ENCODE measurements at regions not wholly inside any gene's neighbourhood (a gene's known extent, or its start where the extent isn't known, plus 50 kb on each side); places are given as distances from the start of the nearest gene placed in this dataset.

DNA sequence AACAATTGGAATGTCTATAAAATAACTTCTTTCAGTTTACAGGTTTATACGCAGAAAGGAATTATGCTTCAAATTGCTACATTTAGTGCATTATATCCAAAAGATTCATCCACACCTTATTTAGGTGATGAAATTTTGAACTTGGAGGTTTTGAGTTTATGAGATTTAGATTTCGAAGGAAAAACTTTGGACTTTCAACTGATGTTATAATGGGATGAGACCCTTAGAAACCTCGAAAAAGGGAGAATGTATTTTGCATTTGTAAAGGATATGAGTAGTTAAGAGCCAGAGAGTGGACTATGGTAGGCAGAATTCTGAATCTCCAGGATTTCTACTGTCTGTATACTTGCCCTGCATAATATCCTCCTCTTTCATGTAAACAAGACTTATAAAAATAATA lies 851.6 kb upstream of the MGAT4C start:
- DNase-seq (ENCODE audit: low read depth, low spot score), result no peak
- H3K4me3 ChIP-seq (ENCODE audit: low read length), result no peak overlapping the region

DNA sequence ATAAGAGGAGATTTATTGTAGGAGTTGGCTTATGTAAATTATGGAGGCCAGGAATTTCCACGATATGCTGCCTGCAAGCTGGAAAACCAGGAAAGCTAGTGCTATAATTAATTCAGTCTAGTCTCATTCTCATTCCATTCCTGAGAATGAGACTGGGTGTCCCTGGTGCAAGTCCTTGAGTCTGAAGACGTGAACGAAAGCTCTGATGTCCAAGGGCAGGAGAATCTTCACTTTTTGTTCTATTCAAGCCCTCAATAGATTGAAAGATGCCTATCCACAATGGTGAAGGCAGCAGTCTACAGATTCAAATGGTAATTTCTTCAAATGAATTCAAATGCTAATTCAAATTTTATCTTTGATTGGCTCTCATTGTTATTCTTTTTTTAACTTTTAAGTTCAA lies 851.1 kb upstream of the MGAT4C start:
- DNase-seq (ENCODE audit: low read depth, low spot score), result no peak
- H3K4me3 ChIP-seq (ENCODE audit: low read length), result no peak overlapping the region

DNA sequence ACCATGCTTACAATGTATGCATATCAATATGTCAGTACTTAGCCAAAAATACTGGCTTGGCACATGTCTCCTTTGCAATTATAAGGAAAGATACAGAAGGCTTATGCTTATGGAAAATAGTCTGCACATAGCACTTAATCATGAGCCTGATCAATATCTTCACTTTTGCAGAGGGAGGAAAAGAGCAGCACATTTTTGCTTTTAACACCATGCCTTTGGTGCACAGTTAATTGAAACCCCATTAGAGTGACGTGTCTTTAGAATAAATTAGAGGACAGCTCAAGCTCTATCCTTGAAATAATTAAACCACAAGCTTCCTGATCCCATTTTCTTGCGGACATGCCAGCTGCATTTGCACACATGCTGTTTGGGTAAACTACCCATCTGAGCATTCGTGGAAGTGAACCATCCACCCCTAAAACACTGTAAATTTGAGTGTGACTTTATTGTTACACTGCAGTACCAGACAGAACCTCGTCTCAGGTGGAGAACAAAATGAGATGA lies 839.9 kb upstream of the MGAT4C start:
- DNase-seq (ENCODE audit: low read depth, low spot score), result no peak
- H3K4me3 ChIP-seq (ENCODE audit: low read length), result no peak overlapping the region

DNA sequence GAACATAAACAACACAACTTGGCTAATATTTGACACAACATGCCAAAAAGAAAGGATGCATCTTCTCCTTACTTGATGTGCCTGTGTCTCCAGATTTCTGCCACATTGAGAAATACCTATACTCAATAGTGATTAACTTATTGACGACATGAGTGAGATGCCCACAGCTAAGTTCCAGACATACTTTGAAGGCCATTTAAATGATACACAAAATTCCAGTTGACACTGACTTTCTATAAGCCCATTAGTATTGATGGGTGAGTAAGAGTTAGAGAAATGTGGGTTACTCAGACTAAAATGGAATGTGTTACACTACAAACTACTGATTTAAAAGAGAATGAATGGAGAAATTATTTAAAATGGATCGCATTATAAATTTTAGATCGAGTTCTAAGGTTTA lies 838.2 kb upstream of the MGAT4C start:
- no peak overlapping the region for H3K4me3 ChIP-seq (ENCODE audit: low read length)
- no peak for DNase-seq (ENCODE audit: low read depth, low spot score)

DNA sequence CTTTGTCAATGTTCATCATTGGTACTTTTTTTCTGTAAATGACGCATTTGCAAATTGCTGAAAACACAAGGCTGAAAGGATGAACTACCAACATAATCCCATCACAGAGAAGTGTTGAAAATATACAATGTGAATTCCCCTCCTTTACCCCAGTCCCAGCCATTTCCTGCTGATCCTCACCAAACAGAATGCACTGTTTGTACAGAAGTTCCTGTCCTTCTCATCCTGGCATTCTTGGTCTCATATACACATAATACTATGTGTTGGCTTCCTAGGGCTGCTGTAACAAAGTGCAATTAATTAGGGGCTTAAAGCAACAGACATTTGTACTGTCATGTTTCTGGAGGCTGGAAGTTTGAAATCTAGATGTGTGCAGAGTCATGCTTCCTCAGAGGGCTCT lies 836.2 kb upstream of the MGAT4C start:
- DNase-seq (ENCODE audit: low read depth, low spot score), result no peak

DNA sequence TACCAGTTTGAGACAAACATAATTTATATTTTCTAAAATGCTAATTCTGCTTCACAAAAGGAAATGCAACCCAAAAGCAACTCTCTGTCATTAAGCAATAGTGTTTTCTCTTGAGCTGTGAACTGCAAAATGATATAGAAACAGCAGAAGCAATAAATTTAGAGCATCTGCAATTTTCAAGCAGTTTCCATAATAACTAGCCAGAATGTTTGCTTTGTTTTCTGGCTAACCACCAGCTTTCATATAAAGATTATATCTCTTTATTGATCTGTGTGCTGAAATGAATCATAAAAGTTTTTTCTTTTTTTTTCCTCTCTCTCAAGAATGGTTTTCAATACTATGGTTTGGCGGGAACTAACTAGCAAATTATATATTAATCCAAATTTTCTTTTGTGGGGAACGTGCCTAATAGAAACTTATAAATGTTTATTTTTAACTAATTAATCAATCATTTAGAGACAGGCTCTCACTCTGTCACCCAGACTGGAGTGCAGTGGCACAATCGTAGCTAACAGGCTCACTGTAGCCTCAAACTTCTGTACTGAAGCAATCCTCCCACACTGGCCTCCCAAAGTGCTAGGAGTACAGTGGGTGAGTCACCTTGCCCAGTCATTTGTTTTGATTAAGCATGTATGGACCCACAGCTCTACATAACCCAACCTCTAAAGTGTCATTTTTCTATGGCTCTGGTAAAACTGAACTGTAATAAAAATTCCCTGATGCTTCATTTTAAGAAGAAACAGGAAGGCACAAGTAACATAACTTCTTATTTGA lies 830.1 kb upstream of the MGAT4C start:
- H3K4me3 ChIP-seq (ENCODE audit: low read length), result no peak overlapping the region
- DNase-seq (ENCODE audit: low read depth, low spot score), result no peak

More for the DNA sequence above, 836.2 kb upstream of the MGAT4C start:
- H3K4me3 ChIP-seq (ENCODE audit: low read length), result no peak overlapping the region

DNA sequence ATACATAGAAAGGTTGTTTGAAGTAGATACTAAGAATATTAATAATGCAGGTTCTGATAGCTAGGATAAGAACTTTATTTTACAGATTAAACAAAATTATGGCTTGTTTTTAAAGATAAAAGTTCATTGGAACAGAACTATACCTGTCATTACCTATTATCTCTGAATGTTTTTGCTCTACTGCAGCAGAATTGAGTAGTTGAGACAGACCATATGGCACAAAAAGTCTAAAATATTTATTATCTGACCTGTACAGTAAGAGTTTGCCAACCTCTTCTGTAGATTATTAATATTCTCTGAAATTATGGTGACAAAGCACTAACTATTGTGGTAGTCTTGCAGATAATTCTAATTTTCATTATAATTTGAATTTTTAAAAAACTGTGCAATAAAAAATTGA lies 829.1 kb upstream of the MGAT4C start:
- no peak overlapping the region for H3K4me3 ChIP-seq (ENCODE audit: low read length)
- no peak for DNase-seq (ENCODE audit: low read depth, low spot score)

DNA sequence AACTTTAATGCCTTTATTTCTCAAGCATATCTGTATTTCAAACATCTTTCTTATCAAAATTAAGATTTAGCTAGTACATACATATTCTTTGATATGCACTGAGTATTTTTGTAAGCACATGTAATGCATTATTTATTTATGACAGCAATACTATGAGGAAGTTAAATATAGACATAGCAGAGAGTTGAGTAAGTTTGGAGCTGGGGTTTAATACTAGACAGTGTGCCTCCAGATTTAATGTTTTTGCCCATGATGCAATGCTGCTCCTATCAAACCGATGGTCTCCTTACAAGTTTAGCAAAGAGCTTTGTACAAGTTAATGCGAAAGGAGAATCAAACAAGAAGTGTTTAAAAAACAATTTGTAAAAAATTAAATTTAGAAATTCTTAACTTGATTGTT lies 826.6 kb upstream of the MGAT4C start:
- no peak overlapping the region for H3K4me3 ChIP-seq (ENCODE audit: low read length)
- DNase-seq (ENCODE audit: low read depth, low spot score), result no peak

DNA sequence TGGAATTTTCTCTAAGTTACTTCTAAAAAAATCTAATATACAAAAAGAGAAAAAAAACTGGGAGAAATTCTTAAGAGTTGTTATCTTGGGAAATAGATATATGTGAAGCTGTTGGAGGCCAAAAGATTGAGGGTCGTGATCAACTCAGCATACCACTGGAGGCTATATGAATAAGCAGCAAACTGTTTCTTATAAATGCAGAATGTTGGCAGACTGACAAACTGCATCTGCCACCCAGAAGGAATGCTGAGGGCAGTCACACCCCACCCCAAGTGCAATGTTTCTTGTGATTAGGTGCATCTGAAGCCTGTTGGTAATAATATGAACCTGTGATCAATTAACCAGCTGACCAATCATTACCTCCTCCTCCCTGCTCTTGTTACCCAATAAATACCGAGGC lies 818.6 kb upstream of the MGAT4C start:
- no peak for DNase-seq (ENCODE audit: low read depth, low spot score)
- H3K4me3 ChIP-seq (ENCODE audit: low read length), result no peak overlapping the region

DNA sequence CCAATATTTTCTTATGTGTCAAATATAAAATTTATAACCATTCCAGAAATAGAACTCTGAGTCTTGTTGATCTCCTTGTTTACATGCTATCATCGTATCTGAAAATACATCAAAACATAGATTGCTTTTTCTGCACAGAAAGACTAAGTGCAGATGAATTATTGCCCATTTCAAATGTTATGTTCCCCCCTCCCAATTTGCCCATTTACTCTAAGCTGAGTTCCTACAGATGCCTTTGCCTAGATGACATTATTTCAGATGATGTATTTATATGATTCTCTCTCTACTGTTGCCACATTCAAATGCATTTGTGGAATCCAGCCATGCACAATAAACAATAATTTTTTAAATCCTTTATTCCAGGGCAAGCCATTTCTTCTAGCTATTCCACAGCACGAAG lies 810.1 kb upstream of the MGAT4C start:
- H3K4me3 ChIP-seq (ENCODE audit: low read length), result no peak overlapping the region
- DNase-seq (ENCODE audit: low read depth, low spot score), result no peak

DNA sequence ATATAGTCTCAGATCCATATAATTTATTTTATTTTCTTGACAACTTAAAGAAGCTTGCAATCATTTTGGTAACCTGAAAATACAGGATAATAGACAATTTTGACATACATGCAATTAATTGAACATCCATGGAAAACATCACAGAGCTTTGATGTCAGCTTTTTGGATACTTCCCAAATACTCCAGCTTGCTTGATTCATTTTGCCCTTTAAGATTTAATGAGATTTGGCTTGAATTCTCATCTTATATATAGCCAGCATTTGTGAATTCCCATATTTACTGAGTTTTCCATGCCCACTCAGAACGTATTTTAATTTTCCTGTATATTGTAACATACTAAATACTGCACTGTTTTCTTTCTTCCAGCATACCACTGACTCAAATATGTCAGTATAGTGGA lies 803.0 kb upstream of the MGAT4C start:
- no peak overlapping the region for H3K4me3 ChIP-seq (ENCODE audit: low read length)
- no peak for DNase-seq (ENCODE audit: low read depth, low spot score)

DNA sequence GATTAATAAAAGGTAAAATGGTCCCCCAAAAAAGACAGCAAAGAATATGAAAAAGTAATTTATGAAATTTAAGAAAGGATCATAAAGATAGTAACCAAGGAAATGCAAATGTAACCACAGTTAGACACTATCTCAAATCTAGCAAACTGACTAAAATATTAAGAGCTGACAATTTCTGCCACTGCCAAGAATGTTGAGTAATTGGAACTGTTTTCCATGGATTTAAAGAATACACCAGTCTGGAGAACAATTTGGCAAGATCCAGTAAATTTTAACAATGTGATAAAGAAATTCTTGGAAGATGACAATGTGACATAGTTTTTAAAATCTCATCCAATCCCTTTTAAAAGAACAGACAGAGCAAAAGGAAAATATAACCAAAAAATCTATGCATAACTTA lies 798.0 kb upstream of the MGAT4C start:
- H3K4me3 ChIP-seq (ENCODE audit: low read length), result no peak overlapping the region
- DNase-seq (ENCODE audit: low read depth, low spot score), result no peak

DNA sequence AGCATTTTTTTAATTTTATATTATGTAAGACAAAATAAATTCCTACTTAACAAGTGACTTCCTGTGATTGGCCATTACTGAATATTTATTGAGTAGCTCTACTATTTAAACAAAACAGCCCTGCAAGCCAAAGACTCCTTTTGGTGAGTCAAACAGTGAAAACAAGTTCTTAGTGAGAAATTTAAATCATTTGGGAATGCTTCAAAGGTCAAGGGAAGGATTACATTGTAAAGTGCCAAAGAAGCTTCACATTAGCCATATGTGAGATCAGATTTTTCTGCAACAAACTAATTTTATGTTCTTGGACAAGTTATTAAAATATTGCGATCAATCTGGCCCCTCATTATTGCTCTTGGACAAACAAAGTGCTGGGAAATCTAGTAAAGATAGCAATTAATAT lies 795.4 kb upstream of the MGAT4C start:
- DNase-seq (ENCODE audit: low read depth, low spot score), result no peak
- H3K4me3 ChIP-seq (ENCODE audit: low read length), result no peak overlapping the region

DNA sequence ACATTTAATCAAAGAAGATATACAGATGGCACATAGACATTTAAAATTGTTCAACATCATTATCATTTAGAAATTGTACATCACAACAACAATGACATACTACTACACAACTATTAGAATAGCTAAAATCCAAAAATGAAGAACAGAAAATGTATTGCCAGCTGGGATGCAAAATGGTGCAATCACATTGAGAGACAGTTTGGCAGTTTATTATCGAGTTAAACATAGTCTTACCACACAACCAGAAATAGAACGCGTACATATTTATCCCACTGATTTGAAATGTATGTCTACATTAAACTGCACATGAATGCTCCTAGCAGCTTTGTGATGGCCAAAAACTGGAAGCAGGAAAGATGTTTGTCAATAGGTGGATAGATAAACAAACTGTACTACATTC lies 791.5 kb upstream of the MGAT4C start:
- no peak for DNase-seq (ENCODE audit: low read depth, low spot score)

DNA sequence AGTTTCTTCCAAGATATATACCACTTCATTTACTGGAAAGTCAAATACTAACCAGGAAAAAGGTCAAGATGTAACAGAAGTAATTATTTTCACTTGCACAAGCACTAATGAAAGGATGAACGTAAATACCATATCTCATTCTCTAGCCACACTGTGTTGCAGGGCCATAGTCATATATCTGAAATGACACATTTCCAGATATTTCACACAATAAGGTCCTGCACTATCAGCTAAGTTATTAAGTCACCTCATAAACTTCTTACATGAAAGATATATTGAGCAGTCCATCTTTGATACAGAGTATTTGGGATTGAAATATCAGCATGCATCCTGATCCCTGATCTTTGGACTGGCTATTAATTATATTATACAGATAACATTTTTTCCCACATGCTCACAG lies 783.3 kb upstream of the MGAT4C start:
- H3K4me3 ChIP-seq (ENCODE audit: low read length), result no peak overlapping the region
- no peak for DNase-seq (ENCODE audit: low read depth, low spot score)

More for the DNA sequence above, 791.5 kb upstream of the MGAT4C start:
- no peak overlapping the region for H3K4me3 ChIP-seq (ENCODE audit: low read length)

DNA sequence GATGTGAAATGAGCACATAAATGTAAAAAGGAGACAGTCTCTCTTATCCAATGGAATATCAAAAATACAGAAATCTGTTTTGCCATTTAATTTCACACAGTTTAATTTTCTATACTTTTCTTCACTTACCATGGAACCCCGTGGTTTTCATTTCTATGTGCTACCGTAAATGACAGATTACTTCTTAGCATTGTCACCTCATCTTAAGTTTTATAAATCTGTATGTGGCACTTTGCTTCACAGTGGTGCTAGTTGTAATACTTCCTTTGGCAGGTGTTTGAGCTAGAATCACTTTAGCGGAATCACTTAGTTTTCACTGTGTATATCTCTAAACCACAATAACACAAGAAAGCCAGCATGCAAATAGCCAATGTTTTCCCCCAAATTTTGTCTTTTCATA lies 781.9 kb upstream of the MGAT4C start:
- DNase-seq (ENCODE audit: low read depth, low spot score), result no peak
- H3K4me3 ChIP-seq (ENCODE audit: low read length), result no peak overlapping the region

DNA sequence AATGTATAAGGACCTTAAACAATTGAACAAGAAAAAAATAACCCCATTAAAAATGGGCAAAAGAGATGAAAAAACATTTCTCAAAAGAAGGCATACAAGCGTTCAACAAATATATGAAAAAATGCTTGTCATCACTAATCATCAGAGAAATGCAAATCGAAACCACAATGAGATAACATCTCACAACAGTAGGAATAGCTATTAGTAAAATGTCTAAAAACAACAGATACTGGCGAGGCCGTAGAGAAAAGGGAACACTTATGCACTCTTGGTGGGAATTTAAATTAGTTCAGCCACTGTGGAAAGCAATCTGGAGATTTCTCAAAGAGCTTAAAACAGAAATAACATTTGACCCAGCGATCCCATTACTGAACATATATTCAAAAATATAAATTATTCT lies 769.8 kb upstream of the MGAT4C start:
- DNase-seq (ENCODE audit: low read depth, low spot score), result no peak
- no peak overlapping the region for H3K4me3 ChIP-seq (ENCODE audit: low read length)

DNA sequence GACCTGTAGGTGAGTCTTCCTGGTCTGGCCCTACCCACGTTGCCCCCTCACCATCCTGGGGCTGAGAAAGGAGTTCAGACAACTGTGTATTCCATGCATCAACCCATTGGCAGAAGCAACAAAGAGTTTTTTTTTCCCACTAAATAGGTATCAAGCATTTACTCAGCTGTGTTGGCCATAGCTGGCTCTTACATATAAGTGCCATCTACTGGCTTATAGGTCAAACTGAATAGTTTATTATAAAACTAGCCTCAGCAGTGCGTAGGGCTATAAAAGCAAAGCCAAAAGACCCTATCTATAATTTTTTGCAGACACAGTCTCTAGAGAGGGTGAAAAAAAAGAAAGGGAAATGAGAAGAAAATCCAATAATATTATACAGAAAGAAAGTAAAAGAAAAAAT lies 765.2 kb upstream of the MGAT4C start:
- no peak for DNase-seq (ENCODE audit: low read depth, low spot score)
- no peak overlapping the region for H3K4me3 ChIP-seq (ENCODE audit: low read length)

DNA sequence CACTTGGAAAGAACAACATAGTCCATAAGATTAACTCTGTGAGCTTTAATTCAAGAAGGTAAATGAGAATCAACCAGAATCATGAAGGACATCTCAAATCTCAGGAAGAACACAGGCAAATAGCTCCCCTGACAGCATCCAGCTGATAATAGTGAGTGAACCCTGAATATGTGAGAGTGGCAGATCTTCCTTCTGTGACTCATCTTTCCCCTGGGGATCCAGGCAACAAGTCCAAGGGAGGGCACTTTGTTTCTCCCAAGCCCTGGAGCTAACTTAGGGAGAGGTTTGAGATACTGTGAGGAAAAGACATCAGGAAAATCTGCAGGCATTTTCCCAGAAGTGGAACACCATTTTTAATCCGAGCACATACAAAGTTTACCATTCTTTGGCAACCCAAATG lies 763.9 kb upstream of the MGAT4C start:
- H3K4me3 ChIP-seq (ENCODE audit: low read length), result no peak overlapping the region
- no peak for DNase-seq (ENCODE audit: low read depth, low spot score)

DNA sequence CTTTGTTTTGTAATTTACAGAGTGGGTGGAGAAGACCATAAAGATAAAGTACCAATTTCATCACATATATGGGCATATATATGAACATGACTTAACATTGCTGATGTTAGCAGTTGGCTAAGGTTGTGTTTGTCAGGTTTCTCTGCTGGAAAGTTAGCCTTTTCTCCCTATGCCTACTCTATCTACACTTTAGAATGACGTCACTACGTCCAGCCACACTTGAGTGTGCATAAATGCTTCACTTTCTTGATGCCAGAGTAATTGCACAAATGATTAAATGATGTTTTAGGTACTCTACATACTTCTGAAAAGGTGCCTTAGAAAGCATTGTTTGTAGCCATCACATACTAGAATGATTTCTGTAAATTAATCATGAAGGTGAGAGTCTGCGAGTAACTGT lies 759.2 kb upstream of the MGAT4C start:
- no peak overlapping the region for H3K4me3 ChIP-seq (ENCODE audit: low read length)
- no peak for DNase-seq (ENCODE audit: low read depth, low spot score)

DNA sequence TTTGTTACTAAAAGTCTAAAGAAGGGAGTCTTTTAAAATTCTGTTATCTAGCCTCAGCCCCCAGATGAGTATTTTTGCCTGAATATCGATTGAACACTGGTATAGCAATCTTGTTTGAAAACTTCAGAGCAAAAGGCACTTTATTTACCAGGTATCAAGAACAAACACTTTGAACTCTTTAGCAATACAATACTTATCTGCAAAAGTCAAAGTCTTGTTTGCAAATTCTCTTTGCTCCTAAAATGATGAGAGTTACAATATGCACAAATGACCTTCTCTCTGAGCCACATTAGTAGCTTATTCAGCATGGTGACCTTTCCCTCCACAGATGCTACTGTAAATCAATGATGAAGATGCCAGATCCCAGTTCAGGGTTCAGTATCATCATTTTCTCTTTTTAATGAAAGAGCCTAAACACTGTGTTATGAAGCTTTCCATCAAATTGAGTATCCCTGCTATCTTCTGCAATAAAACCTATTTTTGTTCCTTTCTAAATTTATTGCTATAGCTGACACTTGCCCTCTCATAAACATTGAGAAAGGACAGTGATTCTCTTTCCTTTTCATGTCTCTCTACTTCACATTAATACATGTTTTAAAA lies 752.7 kb upstream of the MGAT4C start:
- no peak overlapping the region for H3K4me3 ChIP-seq (ENCODE audit: low read length)
- DNase-seq (ENCODE audit: low read depth, low spot score), result no peak

Data from Jurkat, Clone E6-1 (cell line).